IPS-NIHi7 (cell line): ENCODE measurements at regions not wholly inside any gene's neighbourhood (a gene's known extent, or its start where the extent isn't known, plus 50 kb on each side); places are given as distances from the start of the nearest gene placed in this dataset.
"Not testable (repeated sequence)": the region's sequence is repeated elsewhere in the genome, so short reads cannot be mapped to it uniquely, and the experiment has no call there.

Source experiments
- DNase-seq: peaks from one replicate; pipeline ENCODE4 v3.0.0; 2012; ENCODE audit warnings: mixed read lengths; ENCODE audit errors: extremely low spot score

- DNase-seq = not testable (repeated sequence)
Measured at GRCh38 chr5:17123773-17124172, 93.7 kb upstream of the BASP1 start.

GRCh38 chr5:17127743-17128231 is 89.6 kb upstream of the BASP1 start:
- DNase-seq = no peak

DNA sequence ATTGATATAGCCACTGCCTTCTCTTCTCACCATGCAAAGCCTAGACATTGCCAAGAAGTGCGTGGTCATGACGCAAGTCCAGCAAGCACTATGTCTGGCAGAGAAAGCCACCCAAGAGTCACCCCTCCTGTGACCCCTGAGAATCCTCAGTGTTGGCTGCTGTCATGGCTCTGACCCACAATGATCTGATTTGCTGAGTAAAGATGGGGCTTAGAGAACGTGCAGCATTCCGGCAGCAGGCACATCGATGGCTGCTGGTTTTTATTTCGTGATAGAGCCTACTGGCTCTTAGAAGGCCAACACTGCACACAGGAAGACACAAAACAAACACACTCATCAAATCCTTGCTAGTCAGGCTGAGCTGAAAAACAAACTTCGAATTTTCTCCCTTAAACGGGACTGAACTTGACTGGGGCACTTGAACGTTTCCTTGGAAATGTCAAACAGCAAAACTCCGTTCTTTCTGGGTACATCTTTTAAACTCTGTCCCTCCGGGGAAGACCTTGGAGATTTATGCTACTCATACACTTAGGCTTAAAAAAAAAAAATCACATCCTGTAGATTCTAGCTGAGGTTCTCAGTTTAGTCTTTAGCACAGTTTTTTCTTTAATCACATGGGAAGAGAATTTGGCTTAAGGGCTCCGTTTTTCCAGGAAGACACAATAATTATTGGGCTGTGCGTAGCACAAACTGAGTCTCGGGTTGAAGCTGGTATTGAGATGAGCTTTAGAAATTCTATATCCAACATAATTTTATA is 88.2 kb upstream of the BASP1 start:
- no peak for DNase-seq

DNA sequence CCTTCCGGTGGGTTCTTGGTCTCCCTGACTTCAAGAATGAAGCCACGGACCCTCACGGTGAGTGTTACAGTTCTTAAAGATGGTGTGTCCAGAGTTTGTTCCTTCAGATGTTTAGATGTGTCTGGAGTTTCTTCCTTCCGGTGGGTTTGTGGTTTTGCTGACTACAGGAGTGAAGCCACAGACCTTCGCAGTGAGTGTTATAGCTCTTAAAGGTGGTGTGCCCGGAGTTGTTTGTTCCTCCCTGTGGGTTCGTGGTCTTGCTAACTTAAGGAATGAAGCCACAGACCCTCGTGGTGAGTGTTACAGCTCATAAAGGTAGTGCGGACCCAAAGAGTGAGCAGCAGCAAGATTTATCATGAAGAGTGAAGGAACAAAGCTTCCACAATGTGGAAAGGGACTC is 87.1 kb upstream of the BASP1 start:
- not testable (repeated sequence) for DNase-seq

DNA sequence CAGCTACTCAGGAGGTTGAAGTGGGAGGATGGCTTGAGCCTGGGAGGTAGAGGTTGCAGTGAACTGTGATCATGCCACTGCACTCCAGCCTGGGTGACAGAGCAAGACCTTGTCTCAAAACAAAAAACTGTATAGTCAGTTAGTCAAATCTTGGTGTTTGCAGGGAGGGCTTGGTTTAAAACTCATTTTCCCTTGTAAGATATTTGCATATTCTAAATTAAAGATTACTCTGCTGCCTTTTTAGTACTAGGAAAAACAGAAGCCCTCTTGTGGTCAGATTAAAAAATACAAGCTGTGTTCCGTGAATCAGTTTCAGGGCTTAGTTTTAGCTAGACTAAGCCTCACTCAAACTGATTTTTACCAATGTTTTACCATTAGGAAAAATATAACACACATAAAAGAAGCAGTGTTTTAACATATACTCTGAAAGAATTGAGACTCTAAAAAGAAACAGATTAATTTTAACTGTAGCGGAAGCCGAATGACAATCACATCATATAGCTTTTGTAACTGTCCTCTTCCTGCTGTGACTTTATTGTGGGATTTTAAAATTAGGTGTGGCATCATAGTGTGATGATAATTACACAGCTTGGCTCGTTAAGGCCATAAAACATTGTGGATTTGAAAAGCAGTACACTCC is 84.9 kb upstream of the BASP1 start:
- no peak for DNase-seq

- no peak for DNase-seq
Measured at GRCh38 chr5:17135050-17135449, 82.4 kb upstream of the BASP1 start.

- no peak for DNase-seq
Measured at GRCh38 chr5:17143335-17143734, 74.1 kb upstream of the BASP1 start.

DNA sequence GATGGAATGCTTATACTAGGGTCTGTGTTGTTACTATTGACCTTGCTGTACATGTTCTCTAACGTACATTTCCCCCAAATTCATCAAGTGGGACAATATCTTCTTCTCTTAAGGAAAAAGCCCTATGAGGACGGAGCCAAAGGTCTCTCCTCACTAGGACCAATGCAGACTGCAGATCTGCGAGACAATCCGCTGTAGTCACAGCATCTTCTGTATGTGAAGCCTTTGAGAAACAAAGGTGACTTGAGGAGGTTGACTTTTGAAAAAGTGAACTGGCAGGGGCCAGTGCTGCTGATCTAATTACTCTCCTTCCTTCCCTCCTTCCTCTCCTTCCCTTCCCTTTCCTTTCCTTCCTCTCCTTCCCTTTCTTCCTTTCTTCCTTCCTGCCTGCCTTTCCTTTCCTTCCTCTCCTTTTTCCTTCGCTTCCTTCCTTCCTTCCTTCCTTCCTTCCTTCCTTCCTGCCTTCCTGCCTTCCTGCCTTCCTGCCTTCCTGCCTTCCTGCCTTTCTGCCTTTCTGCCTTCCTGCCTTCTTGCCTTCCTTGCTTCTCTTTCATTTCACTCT is 71.1 kb upstream of the BASP1 start:
- no peak for DNase-seq

GRCh38 chr5:17147170-17147569 is 70.3 kb upstream of the BASP1 start:
- DNase-seq = no peak

- DNase-seq = no peak
Measured at GRCh38 chr5:17147617-17148016, 69.8 kb upstream of the BASP1 start.

DNA sequence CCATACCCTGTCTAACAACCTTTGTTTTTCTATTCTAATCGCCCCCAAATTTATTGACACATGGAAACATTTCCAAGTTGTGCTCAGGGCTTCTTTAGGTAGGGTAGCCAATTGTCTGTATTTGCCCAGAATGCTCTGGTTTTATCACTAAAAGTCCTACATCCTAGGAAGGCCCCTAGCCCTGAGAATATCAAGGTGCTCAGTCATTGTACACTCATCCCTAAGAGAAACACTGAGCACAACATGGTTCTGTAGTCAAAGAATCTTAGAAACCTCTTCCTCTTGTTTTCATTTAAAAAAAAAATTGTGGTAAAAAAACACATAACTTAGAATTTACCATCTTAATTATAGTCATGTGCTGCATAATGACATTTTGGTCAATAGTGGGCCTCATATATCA is 69.0 kb upstream of the BASP1 start:
- DNase-seq = no peak

- DNase-seq = no peak
Measured at GRCh38 chr5:17149786-17150185, 67.6 kb upstream of the BASP1 start.

DNA sequence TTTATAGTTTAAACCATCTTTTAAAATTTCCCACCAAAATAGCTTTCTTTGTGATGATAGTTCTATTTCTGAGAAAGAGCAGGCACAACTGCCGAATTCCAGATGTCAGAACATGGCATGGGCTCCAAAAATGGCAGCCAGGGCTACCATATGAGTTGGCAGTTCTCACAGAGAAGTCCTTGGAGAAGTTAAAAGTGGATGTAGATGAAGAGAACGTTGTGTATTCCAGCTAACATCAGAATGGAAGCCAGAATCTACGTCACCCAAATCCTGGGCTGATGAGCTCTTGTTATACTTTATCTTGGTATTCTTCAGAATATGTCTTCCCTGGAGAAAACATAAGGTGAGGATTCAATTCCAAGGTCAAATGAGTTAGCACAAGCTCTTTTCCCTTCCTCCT is 66.9 kb upstream of the BASP1 start:
- no peak for DNase-seq

- DNase-seq = peak; percentile 64
Measured at GRCh38 chr5:17151686-17152085, 65.7 kb upstream of the BASP1 start.

DNA sequence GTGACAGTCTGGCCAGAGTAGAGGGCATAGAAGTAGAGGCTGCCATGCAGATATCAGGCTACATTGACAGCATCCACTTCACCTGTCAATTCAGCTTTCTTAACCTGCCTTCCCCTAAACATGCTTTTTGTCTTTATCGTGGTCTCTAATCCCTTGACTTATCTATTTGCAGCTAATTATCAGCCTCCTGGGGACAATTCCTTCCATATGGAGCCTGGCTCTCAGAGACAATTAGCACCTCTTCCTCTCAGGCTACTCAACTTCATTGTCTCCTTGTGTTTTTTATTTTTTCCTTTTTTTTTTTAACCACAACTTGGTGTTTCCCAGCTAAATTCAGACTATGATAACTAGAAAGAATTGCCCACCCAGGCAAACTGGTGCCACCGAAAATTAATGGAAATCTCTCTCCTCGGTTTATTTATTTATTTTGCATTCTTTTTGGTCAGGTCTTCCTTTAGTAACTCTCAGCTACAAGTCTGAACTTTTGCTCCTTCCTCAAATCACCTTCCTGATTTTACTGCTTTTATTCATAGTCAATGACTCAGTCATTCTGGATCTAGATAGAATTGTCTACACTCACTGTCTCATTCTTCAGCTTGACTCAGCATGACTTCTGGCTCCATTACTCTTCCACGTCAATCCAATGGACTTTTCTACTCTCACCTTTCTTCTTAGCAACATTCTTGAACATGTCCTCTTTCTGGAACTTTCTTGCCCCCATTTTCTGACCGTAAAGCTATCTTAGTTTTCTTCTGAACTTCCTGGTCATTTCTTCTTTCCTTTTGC is 63.0 kb upstream of the BASP1 start:
- no peak for DNase-seq

DNA sequence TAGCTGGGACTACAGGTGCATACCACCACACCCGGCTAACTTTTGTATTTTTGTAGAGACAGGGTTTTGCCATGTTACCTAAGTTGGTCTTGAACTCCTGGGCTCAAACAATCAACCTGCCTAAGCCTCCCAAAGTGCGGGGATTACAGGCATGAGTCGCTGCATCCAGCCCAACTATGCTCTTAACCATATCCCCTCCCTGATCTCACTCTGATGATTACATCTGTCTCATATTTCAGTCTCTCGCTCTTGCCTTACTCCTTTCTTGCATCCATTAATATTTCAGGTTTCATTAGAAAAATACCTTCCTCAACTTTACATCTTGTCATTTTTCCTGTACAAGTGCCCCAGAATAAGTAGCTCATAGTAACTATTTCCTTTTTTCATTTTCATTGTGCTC is 61.0 kb upstream of the BASP1 start:
- DNase-seq = no peak

DNA sequence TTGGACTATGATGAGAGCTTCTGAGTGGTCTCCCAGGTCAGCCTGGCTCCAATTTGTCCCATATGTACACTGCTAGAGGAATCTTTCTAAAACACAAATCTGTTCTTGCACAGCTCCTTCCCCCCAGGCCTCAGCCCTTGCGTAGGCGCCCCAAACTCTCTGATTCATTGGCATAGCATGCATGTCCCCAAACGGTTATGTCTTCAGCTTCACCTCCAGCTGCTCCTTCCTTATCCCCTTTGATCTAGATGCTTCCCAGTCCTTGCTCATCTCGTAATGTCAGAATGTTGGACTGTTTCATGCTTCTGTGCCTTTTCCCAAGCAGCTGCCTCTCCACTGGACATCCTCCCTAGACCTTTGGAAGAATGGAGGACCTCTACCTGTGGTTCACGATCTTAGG is 60.1 kb upstream of the BASP1 start:
- no peak for DNase-seq

- DNase-seq = no peak
Measured at GRCh38 chr5:17157916-17158529, 59.4 kb upstream of the BASP1 start.

GRCh38 chr5:17160756-17161040 is 56.7 kb upstream of the BASP1 start:
- DNase-seq = no peak

DNA sequence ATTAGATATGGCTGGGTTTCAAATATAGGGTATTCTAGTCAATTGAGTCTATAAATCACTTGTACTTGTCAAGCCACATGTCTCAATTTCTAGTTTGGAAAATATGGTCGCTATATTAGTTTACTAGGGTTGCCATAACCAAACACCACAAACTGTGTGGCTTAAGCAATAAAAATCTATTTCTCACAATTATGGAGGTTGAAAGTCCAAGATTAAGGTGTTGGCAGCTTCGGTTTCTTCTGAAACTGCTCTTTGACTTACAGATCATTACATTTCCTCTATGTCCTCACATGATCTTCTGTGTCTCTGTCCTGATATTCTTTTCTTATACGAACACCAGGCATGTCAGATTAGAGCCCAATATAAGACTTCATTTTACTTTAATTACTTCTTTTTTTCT is 55.8 kb upstream of the BASP1 start:
- DNase-seq = no peak

- no peak for DNase-seq
Measured at GRCh38 chr5:17163221-17163620, 54.2 kb upstream of the BASP1 start.
